GM23338 (cell line): ENCODE measurements at regions not wholly inside any gene's neighbourhood (a gene's known extent, or its start where the extent isn't known, plus 50 kb on each side); places are given as distances from the start of the nearest gene placed in this dataset.
"Not testable (repeated sequence)": the region's sequence is repeated elsewhere in the genome, so short reads cannot be mapped to it uniquely, and the experiment has no call there.

Source experiments
- CTCF ChIP-seq, 2 experiments: fragments of 200-600 bp in 1 of 2; sonication (generic) in 1 of 2; conservative IDR thresholded peaks; 2 replicates each; pipeline versions ENCODE4 v1.5.1 to v1.6.1; 2016 to 2017; ENCODE audit warnings: antibody characterized with exemption in 2 of 2, low read depth in 2 of 2, mild to moderate bottlenecking in 2 of 2, moderate library complexity in 1 of 2
- EZH2 ChIP-seq: fragments of 200-600 bp; sonication (generic); IDR thresholded peaks from one replicate; pipeline ENCODE4 v1.8.0; 2017; ENCODE audit warnings: antibody characterized with exemption, mild to moderate bottlenecking, low read depth; ENCODE audit not compliant: unreplicated experiment
- EZH2phosphoT487 ChIP-seq: fragments of 200-600 bp; sonication (generic); IDR thresholded peaks from one replicate; pipeline ENCODE4 v1.8.1; 2018; ENCODE audit warnings: antibody characterized with exemption; ENCODE audit not compliant: unreplicated experiment
- JUNB ChIP-seq: IDR thresholded peaks from one replicate; pipeline ENCODE4 v1.6.1; 2016; ENCODE audit warnings: antibody characterized with exemption; ENCODE audit not compliant: unreplicated experiment
- NANOG ChIP-seq: IDR thresholded peaks from 2 replicates; pipeline ENCODE4 v1.6.1; 2016; ENCODE audit warnings: antibody characterized with exemption, borderline replicate concordance
- POLR2AphosphoS5 ChIP-seq: IDR thresholded peaks from 2 replicates; pipeline ENCODE4 v1.6.1; 2016; ENCODE audit warnings: antibody characterized with exemption, low read depth
- REST ChIP-seq: IDR thresholded peaks from one replicate; pipeline ENCODE4 v1.6.1; 2018; ENCODE audit warnings: antibody characterized with exemption; ENCODE audit not compliant: unreplicated experiment

- TF ChIP-seq CTCF (conservative IDR thresholded peaks at IDR 0.05; ENCODE audit: low read depth in 2 of 2); EZH2; POLR2AphosphoS5; REST; EZH2phosphoT487; NANOG; JUNB: not testable (repeated sequence)
Measured at GRCh38 chr3:87543408-87543807, 267.0 kb upstream of the POU1F1 start.
